Upper lobe of left lung (tissue), 6 donors: ENCODE measurements at regions not wholly inside any gene's neighbourhood (a gene's known extent, or its start where the extent isn't known, plus 50 kb on each side); places are given as distances from the start of the nearest gene placed in this dataset.

Experiments
- ATAC-seq, 2 donors: fragments of 200-7000 bp; cut with Tn5 transposase; one replicate each; pipeline ENCODE4 v1.9.1; 2022; ENCODE audit warnings: mild to moderate bottlenecking in 2 of 2, moderate library complexity in 2 of 2; ENCODE audit not compliant: low FRiP score in 2 of 2
- DNase-seq, 2 donors: peaks; one replicate each; pipeline ENCODE4 v3.0.0-alpha.2; 2019 to 2020
- H3K27ac ChIP-seq, 4 donors: fragments of 200-600 bp; sonication (generic); one replicate each; pipeline ENCODE4 v1.5.1; 2016 to 2019
- H3K27me3 ChIP-seq, 4 donors: fragments of 200-600 bp; sonication (generic); one replicate each; pipeline ENCODE4 v1.5.1; 2017 to 2019
- H3K36me3 ChIP-seq, 4 donors: fragments of 200-600 bp; sonication (generic); one replicate each; pipeline ENCODE4 v1.5.1; 2016 to 2019
- H3K4me1 ChIP-seq, 4 donors: fragments of 200-600 bp; sonication (generic); one replicate each; pipeline ENCODE4 v1.5.1; 2018 to 2019
- H3K4me3 ChIP-seq, 4 donors: fragments of 200-600 bp; sonication (generic); one replicate each; pipeline ENCODE4 v1.5.1; 2017 to 2019; ENCODE audit warnings: mild to moderate bottlenecking in 2 of 4, moderate library complexity in 1 of 4
- H3K9me3 ChIP-seq, 4 donors: fragments of 200-600 bp; sonication (generic); one replicate each; pipeline ENCODE4 v1.5.1; 2018 to 2019
- EP300 ChIP-seq, 4 donors: sonication (generic); formaldehyde crosslinking; IDR thresholded peaks; one replicate each; pipeline ENCODE4 v1.5.1; 2017; ENCODE audit warnings: antibody characterized with exemption in 4 of 4, control low read depth in 2 of 4
- POLR2A ChIP-seq, 4 donors: fragments of 450-650 bp; IDR thresholded peaks; one replicate each; pipeline ENCODE4 v1.5.1; 2016 to 2017; ENCODE audit warnings: antibody characterized with exemption in 4 of 4, mild to moderate bottlenecking in 2 of 4
- POLR2AphosphoS5 ChIP-seq, 2 donors: sonication (generic); formaldehyde crosslinking; IDR thresholded peaks; one replicate each; pipeline ENCODE4 v1.5.1; 2017; ENCODE audit warnings: antibody characterized with exemption in 2 of 2
- WGBS, 2 donors: methylation state at CpG; one replicate each; pipeline ENCODE4 v1.1.5; 2017 to 2018; 5-methylcytosine and 5-hydroxymethylcytosine counted together
- TF ChIP-seq, protein P1 (sequence below), 6 experiments: fragments of 450-650 bp in 4 of 6; fragments of 200-600 bp in 2 of 6; sonication (generic) in 2 of 6; IDR thresholded peaks; one replicate each; pipeline ENCODE4 v1.5.1; 2016 to 2019; ENCODE audit warnings: antibody characterized with exemption in 6 of 6
- donor health status: DM: no; HTN: no; CAD: no; lungs with moderate emphysema.
- donor health status: DM: no; HTN: yes; CAD: no; lungs with severe emphysema.

DNA sequence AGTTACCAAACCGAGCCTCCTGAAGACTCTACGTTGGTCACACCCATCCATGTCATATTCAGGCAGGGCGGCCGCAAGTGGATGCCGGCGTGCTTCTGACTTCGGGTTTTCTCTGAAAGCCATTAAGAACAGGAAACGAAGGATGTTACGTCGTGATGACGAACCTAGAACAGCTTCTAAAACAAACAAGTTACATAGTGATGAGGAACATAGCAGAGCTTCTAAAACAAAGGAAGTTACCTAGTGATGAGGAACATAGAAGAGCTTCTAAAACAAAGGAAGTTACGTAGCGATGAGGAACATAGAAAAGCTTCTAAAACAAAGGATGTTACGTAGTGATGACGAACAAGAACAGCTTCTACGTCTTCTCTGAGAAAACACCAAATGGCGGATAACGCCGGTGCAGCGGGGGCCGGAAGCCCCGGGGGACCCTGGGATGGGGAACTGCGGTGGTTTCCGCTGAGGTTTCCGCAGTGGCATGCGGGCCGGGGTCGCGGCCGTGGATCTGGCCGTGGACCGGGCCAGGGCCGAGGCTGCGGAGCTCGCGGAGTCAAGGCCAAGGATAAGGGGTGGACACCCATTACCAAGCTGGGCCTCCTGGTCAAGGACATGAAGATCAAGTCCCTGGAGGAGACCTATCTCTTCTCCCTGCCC lies 141.1 kb downstream of the SOCS6 start:
- 91 to 93% methylated on average over 36 of the region's 36 CpGs for WGBS, 2 donors
- no peaks in the 10 kb centered on the region for H3K27me3 ChIP-seq
- ATAC-seq (no peak), DNase-seq (peak in 1 of 2 donors; percentile 83)
- H3K4me1 ChIP-seq: peaks cover 0 to 4% (median 3%) of the 10 kb centered on the region in 4 donors
- H3K4me3 ChIP-seq: no peak overlapping the region
- H3K9me3 ChIP-seq: no peaks in the 10 kb centered on the region
- no peak overlapping the region for H3K27ac ChIP-seq
- no peaks in the 10 kb centered on the region for H3K36me3 ChIP-seq
- TF ChIP-seq POLR2A (IDR thresholded peaks at IDR 0.05) (no peak), EP300 (IDR thresholded peaks at IDR 0.05) (no peak), POLR2AphosphoS5 (IDR thresholded peaks at IDR 0.05) (no peak)
- TF ChIP-seq, protein P1, sequence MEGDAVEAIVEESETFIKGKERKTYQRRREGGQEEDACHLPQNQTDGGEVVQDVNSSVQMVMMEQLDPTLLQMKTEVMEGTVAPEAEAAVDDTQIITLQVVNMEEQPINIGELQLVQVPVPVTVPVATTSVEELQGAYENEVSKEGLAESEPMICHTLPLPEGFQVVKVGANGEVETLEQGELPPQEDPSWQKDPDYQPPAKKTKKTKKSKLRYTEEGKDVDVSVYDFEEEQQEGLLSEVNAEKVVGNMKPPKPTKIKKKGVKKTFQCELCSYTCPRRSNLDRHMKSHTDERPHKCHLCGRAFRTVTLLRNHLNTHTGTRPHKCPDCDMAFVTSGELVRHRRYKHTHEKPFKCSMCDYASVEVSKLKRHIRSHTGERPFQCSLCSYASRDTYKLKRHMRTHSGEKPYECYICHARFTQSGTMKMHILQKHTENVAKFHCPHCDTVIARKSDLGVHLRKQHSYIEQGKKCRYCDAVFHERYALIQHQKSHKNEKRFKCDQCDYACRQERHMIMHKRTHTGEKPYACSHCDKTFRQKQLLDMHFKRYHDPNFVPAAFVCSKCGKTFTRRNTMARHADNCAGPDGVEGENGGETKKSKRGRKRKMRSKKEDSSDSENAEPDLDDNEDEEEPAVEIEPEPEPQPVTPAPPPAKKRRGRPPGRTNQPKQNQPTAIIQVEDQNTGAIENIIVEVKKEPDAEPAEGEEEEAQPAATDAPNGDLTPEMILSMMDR (IDR thresholded peaks at IDR 0.05): no peak

DNA sequence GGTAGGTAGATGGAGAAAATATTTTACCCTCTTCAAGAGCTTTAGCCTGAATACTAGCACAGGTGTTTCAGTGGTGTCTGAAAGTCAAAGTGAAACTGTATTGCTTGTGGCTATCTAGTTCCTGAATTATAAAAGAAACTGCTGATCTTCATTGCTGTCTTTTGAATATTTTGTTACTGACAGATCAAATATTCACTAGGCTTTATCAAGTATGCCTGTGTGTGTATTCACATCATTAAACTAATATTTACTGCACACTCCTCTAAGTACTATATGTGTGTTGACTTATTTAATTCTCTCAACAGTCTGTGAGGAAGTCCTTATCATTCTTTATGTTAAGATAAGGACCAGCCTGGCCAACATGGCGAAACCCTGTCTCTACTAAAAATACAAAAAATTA lies 139.6 kb downstream of the SOCS6 start:
- no peak overlapping the region for H3K4me3 ChIP-seq
- no peak for TF ChIP-seq POLR2A (IDR thresholded peaks at IDR 0.05)
- TF ChIP-seq, protein P1 (IDR thresholded peaks at IDR 0.05): no peak

DNA sequence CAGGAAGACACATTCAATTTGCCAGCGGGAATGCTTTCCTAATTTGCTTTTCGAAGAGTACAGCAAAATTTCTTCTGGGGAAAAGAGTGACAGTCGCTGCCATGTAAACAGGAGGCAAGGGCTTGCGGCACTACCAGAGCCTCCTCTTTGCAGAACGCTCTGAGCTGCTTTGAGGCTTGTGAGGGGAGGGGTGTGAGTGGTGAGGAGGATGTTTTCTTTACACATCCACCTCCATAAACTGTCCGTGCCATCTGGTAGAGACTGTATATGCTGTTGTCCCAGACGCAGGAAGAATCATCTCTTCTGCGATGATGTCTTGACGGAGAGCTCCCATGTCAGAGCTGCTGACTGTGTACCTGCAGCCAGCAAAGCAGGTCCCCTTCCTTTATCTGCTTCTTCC lies 138.0 kb downstream of the SOCS6 start:
- TF ChIP-seq, protein P1 (IDR thresholded peaks at IDR 0.05): no peak
- TF ChIP-seq EP300 (IDR thresholded peaks at IDR 0.05): no peak
- no peak for TF ChIP-seq POLR2AphosphoS5 (IDR thresholded peaks at IDR 0.05)
- no peak for TF ChIP-seq POLR2A (IDR thresholded peaks at IDR 0.05)
- H3K27me3 ChIP-seq: no peaks in the 10 kb centered on the region
- WGBS, 2 donors: 86 to 88% methylated on average over 7 to 9 of the region's 9 CpGs
- no peaks in the 10 kb centered on the region for H3K9me3 ChIP-seq
- peaks cover 13 to 21% (median 19%) of the 10 kb centered on the region in 4 donors for H3K4me1 ChIP-seq
- ATAC-seq (no peak), DNase-seq (no peak)
- no peak overlapping the region for H3K4me3 ChIP-seq
- no peak overlapping the region for H3K27ac ChIP-seq
- H3K36me3 ChIP-seq: no peaks in the 10 kb centered on the region

More for the DNA sequence above, 139.6 kb downstream of the SOCS6 start:
- WGBS, 2 donors: 60 to 65% methylated on average over 1 of the region's 1 CpG
- Histone ChIP-seq H3K36me3 (no peaks in the 10 kb centered on the region), H3K4me1 (peaks cover 0 to 6% (median 3%) of the 10 kb centered on the region in 4 donors), H3K9me3 (no peaks in the 10 kb centered on the region), H3K27ac (peak overlapping the region in 1 of 4 donors; percentile 11), H3K27me3 (no peaks in the 10 kb centered on the region)
- DNase-seq (no peak), ATAC-seq (peak in 1 of 2 donors; percentile 74)

DNA sequence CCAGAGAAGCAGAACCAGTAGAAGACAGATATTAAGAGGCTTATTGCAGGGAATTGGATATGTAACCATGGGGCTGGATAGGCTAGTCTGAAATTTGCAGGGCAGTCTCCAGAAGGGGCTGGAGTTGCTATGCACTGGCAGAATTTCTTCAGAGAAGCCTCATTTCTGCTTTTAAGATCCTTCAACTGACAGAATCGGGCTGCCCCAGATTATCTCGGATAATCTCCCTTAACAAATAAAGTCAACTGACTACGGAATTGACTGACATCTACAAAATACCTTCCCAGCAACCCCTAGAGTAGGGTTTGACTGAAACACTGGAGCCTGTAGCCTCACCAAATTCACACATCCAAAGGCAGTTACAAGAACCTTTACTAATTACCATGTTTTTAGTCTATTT lies 136.4 kb downstream of the SOCS6 start:
- TF ChIP-seq POLR2A (IDR thresholded peaks at IDR 0.05) (no peak), EP300 (IDR thresholded peaks at IDR 0.05) (no peak), POLR2AphosphoS5 (IDR thresholded peaks at IDR 0.05) (no peak)
- WGBS, 2 donors: 88 to 93% methylated on average over 3 of the region's 3 CpGs

DNA sequence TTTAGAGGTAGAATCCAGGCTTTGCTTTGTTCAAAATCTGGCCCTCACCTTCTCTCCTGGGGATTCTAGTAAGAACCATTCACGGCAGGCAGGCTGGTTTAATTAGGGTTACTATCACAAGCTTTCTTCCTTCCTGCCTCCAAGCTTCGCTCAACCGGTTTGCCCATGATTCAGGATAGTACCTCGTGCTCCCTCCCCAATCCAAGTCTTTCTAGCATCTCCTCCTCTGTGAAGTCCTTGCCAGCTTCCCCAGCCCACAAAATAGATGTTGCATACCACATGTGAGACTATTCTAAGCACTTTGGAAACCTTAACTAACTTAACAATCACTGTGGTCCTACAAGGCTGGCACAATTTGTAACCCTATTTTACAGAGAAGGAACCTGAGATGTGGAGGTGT lies 135.1 kb downstream of the SOCS6 start:
- DNase-seq: no peak
- H3K27ac ChIP-seq: no peak overlapping the region
- H3K9me3 ChIP-seq: no peaks in the 10 kb centered on the region
- H3K4me1 ChIP-seq: peaks cover 26 to 34% (median 32%) of the 10 kb centered on the region in 4 donors
- no peak for ATAC-seq
- H3K36me3 ChIP-seq: no peaks in the 10 kb centered on the region
- TF ChIP-seq, protein P1 (IDR thresholded peaks at IDR 0.05): no peak
- TF ChIP-seq EP300 (IDR thresholded peaks at IDR 0.05) (no peak), POLR2AphosphoS5 (IDR thresholded peaks at IDR 0.05) (no peak)
- no peaks in the 10 kb centered on the region for H3K27me3 ChIP-seq
- WGBS, 2 donors: 58 to 59% methylated on average over 4 of the region's 4 CpGs
- H3K4me3 ChIP-seq: no peak overlapping the region

More for the DNA sequence above, 136.4 kb downstream of the SOCS6 start:
- no peak for ATAC-seq
- Histone ChIP-seq H3K27ac (no peak overlapping the region), H3K9me3 (no peaks in the 10 kb centered on the region), H3K27me3 (no peaks in the 10 kb centered on the region), H3K4me1 (peaks cover 26 to 34% (median 31%) of the 10 kb centered on the region in 4 donors), H3K36me3 (no peaks in the 10 kb centered on the region), H3K4me3 (no peak overlapping the region)
- no peak for DNase-seq
